ENCODE measurements at regions not wholly inside any gene's neighbourhood (a gene's known extent, or its start where the extent isn't known, plus 50 kb on each side); places are given as distances from the start of the nearest gene placed in this dataset.

GRCh38 chr2:128686881-128687555, 368.4 kb upstream of the HS6ST1 start:
- H3K4me3 ChIP-seq = no peak overlapping the region
- no peak for TF ChIP-seq CTCF (IDR thresholded peaks at IDR 0.05)
- H3K27me3 ChIP-seq = no peaks in the 10 kb centered on the region
- H3K9me3 ChIP-seq = no peaks in the 10 kb centered on the region
- H3K4me1 ChIP-seq = peaks cover 0 to 4% of the 10 kb centered on the region in 2 donors
- DNase-seq = no peak
- no peaks in the 10 kb centered on the region for H3K36me3 ChIP-seq
- intact Hi-C loops (cut with DNase I) = no loop called here
- ATAC-seq = no peak
- H3K27ac ChIP-seq = no peak overlapping the region

- DNase-seq = no peak
- H3K27me3 ChIP-seq = no peaks in the 10 kb centered on the region
- H3K9me3 ChIP-seq = no peaks in the 10 kb centered on the region
- no peak overlapping the region for H3K4me3 ChIP-seq
- peaks cover 0 to 4% of the 10 kb centered on the region in 2 donors for H3K4me1 ChIP-seq
- H3K36me3 ChIP-seq = no peaks in the 10 kb centered on the region
- ATAC-seq = no peak
- no peak for TF ChIP-seq CTCF (IDR thresholded peaks at IDR 0.05)
- intact Hi-C loops (cut with DNase I) = no loop called here
- H3K27ac ChIP-seq = no peak overlapping the region
Measured at GRCh38 chr2:128687565-128687964, 368.9 kb upstream of the HS6ST1 start.

- DNase-seq = no peak
- no peaks in the 10 kb centered on the region for H3K9me3 ChIP-seq
- intact Hi-C loops (cut with DNase I) = no loop called here
- no peaks in the 10 kb centered on the region for H3K36me3 ChIP-seq
- no peak for TF ChIP-seq CTCF (IDR thresholded peaks at IDR 0.05)
- no peak for ATAC-seq
- H3K4me3 ChIP-seq = no peak overlapping the region
- no peaks in the 10 kb centered on the region for H3K27me3 ChIP-seq
- H3K4me1 ChIP-seq = peaks cover 0 to 4% of the 10 kb centered on the region in 2 donors
- no peak overlapping the region for H3K27ac ChIP-seq
Measured at GRCh38 chr2:128689971-128690370, 371.3 kb upstream of the HS6ST1 start.

GRCh38 chr2:128690431-128690830, 371.8 kb upstream of the HS6ST1 start:
- no peak overlapping the region for H3K27ac ChIP-seq
- TF ChIP-seq CTCF (IDR thresholded peaks at IDR 0.05) = no peak
- peaks cover 0 to 4% of the 10 kb centered on the region in 2 donors for H3K4me1 ChIP-seq
- no peaks in the 10 kb centered on the region for H3K9me3 ChIP-seq
- intact Hi-C loops (cut with DNase I) = no loop called here
- no peak for ATAC-seq
- no peaks in the 10 kb centered on the region for H3K36me3 ChIP-seq
- DNase-seq = peak in 1 of 4 donors; percentile 39
- no peak overlapping the region for H3K4me3 ChIP-seq
- no peaks in the 10 kb centered on the region for H3K27me3 ChIP-seq

- H3K4me3 ChIP-seq = no peak overlapping the region
- no peak overlapping the region for H3K27ac ChIP-seq
- no peak for TF ChIP-seq CTCF (IDR thresholded peaks at IDR 0.05)
- H3K9me3 ChIP-seq = no peaks in the 10 kb centered on the region
- H3K36me3 ChIP-seq = no peaks in the 10 kb centered on the region
- H3K27me3 ChIP-seq = peaks cover 0 to 3% of the 10 kb centered on the region in 2 donors
- intact Hi-C loops (cut with DNase I) = no loop called here
- peaks cover 0 to 4% of the 10 kb centered on the region in 2 donors for H3K4me1 ChIP-seq
- ATAC-seq (no peak), DNase-seq (no peak)
Measured at GRCh38 chr2:128690869-128691268, 372.2 kb upstream of the HS6ST1 start.
